AG04450 (cell line): ENCODE measurements at regions not wholly inside any gene's neighbourhood (a gene's known extent, or its start where the extent isn't known, plus 50 kb on each side); places are given as distances from the start of the nearest gene placed in this dataset.

Experiments
- CTCF ChIA-PET: fragments of 300-600, 350-600 bp; formaldehyde crosslinking; extraction: SDS; loops from one replicate; lab custom pipeline; 2022; ENCODE audit warnings: antibody characterized with exemption, inconsistent platforms; lab: Charles Lee
- POLR2A ChIA-PET: fragments of 350-600 bp; formaldehyde crosslinking; extraction: SDS; loops from one replicate; lab custom pipeline; 2021; ENCODE audit warnings: antibody characterized with exemption, inconsistent platforms; lab: Yijun Ruan, JAX
- DNase-seq: peaks from one replicate; pipeline ENCODE4 v3.0.0-alpha.2; 2011; ENCODE audit warnings: low read depth, low spot score
- H3K27ac ChIP-seq: one replicate; pipeline ENCODE4 v1.5.1; 2012; ENCODE audit warnings: low read depth, low read length, control low read depth
- H3K27me3 ChIP-seq: one replicate; pipeline ENCODE4 v1.6.0; 2012; ENCODE audit warnings: low read length; ENCODE audit not compliant: control insufficient read depth, insufficient read depth
- H3K4me3 ChIP-seq: 2 replicates; pipeline ENCODE4 v1.5.1; 2011; ENCODE audit warnings: mild to moderate bottlenecking, low read depth, low read length, control low read depth
- H3K9me3 ChIP-seq: 2 replicates; pipeline ENCODE4 v1.5.1; 2012; ENCODE audit warnings: low read length; ENCODE audit not compliant: control insufficient read depth, insufficient read depth
- TF ChIP-seq, protein P1 (sequence below): IDR thresholded peaks from 2 replicates; pipeline ENCODE4 v1.5.1; 2011; ENCODE audit warnings: low read depth, low read length, control low read depth, inconsistent platforms

DNA sequence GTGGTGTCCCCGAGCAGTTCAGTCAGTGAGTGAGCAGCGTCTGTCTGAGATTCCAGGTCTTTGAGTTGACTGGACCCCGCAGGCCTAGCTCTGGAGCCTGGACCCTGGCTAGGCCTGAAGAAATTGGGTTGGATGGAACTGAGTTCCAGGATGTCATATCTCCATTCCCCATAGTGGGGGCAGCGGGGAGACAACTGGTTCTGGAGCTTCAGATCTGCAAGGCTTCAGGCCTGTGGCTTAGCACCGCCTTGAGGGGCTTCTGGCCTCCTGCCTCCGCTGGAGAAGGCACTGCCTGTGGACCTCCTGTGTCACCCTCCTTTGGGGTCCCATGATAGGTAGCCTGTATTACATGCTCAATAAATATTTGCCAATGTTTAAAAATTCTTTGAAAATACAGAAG lies 288.4 kb upstream of the ID2 start:
- ChIA-PET CTCF (interaction anchor here (1.2 kb wide), 1 partner anchor 288 kb away, joined by 3 read pairs; the partner anchor contains the start of gene ID2), POLR2A (no interaction called here)
- no peak for DNase-seq

DNA sequence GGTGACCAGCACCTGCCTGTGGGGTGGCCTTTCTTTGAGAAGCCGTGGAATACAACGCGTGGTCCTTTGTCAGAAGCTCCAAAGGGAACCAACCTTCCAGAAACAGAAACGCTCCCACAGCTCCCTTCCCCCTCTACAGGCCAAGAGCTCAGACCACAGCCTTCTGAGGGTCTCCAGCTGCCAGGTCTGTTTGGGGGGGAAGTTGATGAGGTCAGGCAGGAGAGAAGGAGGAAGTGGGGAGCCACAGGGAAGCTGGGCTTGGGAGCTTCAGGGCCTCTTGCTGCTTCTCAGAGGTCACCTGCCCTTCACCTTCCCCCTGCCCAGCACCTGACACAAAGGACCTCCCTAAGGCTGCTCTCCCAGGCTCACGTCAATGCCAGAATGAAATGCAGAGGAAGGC lies 287.7 kb upstream of the ID2 start:
- no peaks in the 10 kb centered on the region for H3K27me3 ChIP-seq
- H3K4me3 ChIP-seq = no peak overlapping the region
- TF ChIP-seq, protein P1, sequence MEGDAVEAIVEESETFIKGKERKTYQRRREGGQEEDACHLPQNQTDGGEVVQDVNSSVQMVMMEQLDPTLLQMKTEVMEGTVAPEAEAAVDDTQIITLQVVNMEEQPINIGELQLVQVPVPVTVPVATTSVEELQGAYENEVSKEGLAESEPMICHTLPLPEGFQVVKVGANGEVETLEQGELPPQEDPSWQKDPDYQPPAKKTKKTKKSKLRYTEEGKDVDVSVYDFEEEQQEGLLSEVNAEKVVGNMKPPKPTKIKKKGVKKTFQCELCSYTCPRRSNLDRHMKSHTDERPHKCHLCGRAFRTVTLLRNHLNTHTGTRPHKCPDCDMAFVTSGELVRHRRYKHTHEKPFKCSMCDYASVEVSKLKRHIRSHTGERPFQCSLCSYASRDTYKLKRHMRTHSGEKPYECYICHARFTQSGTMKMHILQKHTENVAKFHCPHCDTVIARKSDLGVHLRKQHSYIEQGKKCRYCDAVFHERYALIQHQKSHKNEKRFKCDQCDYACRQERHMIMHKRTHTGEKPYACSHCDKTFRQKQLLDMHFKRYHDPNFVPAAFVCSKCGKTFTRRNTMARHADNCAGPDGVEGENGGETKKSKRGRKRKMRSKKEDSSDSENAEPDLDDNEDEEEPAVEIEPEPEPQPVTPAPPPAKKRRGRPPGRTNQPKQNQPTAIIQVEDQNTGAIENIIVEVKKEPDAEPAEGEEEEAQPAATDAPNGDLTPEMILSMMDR = no peak
- H3K9me3 ChIP-seq = no peaks in the 10 kb centered on the region; the same call in none of the 2 replicates
- CTCF ChIA-PET = interaction anchor here (1.2 kb wide), 1 partner anchor 287 kb away, joined by 3 read pairs; the partner anchor contains the start of gene ID2
- no peak for DNase-seq
- no peak overlapping the region for H3K27ac ChIP-seq
- POLR2A ChIA-PET = no interaction called here

More for the DNA sequence above, 288.4 kb upstream of the ID2 start:
- Histone ChIP-seq H3K27me3 (no peaks in the 10 kb centered on the region), H3K4me3 (no peak overlapping the region), H3K27ac (no peak overlapping the region), H3K9me3 (no peaks in the 10 kb centered on the region; the same call in none of the 2 replicates)
- TF ChIP-seq, protein P1 = no peak

GRCh38 chr2:8394569-8395359 lies 287.1 kb upstream of the ID2 start:
- Histone ChIP-seq H3K4me3 (no peak overlapping the region), H3K27ac (no peak overlapping the region), H3K27me3 (no peaks in the 10 kb centered on the region), H3K9me3 (no peaks in the 10 kb centered on the region; the same call in none of the 2 replicates)
- POLR2A ChIA-PET = no interaction called here
- DNase-seq = no peak
- TF ChIP-seq, protein P1 = no peak
- CTCF ChIA-PET = interaction anchor here (0.7 kb wide), 1 partner anchor 298 kb away, joined by 3 read pairs; no protein-coding TSS in a partner anchor

DNA sequence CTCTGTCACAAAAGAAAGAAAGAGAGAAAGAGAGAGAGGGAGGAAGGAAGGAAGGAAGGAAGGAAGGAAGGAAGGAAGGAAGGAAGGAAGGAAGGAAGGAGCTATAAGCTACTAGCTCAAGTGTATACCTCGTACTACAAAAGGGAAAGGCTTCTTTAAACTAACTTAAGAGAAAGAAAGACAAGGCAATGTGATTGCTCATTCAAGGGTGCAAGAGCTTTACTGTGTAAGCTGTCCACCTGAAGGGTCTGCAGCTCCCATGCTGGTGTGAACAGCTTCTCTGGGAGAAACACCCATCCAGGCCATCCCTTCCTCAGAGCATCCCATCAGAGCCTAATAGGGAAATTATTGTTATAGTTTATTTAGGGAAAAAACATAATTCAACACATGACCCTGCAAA lies 286.1 kb upstream of the ID2 start:
- no peaks in the 10 kb centered on the region; the same call in none of the 2 replicates for H3K9me3 ChIP-seq
- no peak overlapping the region for H3K4me3 ChIP-seq
- no peak overlapping the region for H3K27ac ChIP-seq
- TF ChIP-seq, protein P1 = no peak
- no peaks in the 10 kb centered on the region for H3K27me3 ChIP-seq
- CTCF ChIA-PET = no interaction called here
- POLR2A ChIA-PET = no interaction called here
- no peak for DNase-seq

GRCh38 chr2:8398040-8398668 lies 283.7 kb upstream of the ID2 start:
- peaks cover 3% of the 10 kb centered on the region for H3K27me3 ChIP-seq
- TF ChIP-seq, protein P1 = no peak
- CTCF ChIA-PET = no interaction called here
- no peak overlapping the region for H3K4me3 ChIP-seq
- no peak for DNase-seq
- POLR2A ChIA-PET = no interaction called here
- no peaks in the 10 kb centered on the region; the same call in 1 of the 2 replicates for H3K9me3 ChIP-seq
- no peak overlapping the region for H3K27ac ChIP-seq
